Panc1 (cell line): ENCODE measurements at regions not wholly inside any gene's neighbourhood (a gene's known extent, or its start where the extent isn't known, plus 50 kb on each side); places are given as distances from the start of the nearest gene placed in this dataset.

Experiments
- ATAC-seq: fragments of 200-7000 bp; cut with Tn5 transposase; 2 replicates; pipeline ENCODE4 v1.9.1; 2020; ENCODE audit warnings: mild to moderate bottlenecking, moderate library complexity
- BruUV-seq: library from RNA; stranded (reverse); fragments of 400-500 nt; replicated peaks from 2 replicates; lab custom pipeline; 2021; lab: Mats Ljungman, UMichigan
- CTCF ChIA-PET: fragments of 300-600 bp; sonication (Branson Sonifier 250); formaldehyde crosslinking; loops from one replicate; lab custom pipeline; 2022; ENCODE audit warnings: antibody characterized with exemption; lab: Charles Lee
- POLR2A ChIA-PET: fragments of 300-600 bp; sonication (Branson Sonifier 250); formaldehyde crosslinking; loops from one replicate; lab custom pipeline; 2022; ENCODE audit warnings: antibody characterized with exemption; lab: Charles Lee
- DNase-seq: peaks from one replicate; pipeline ENCODE4 v3.0.0-alpha.2; 2010; ENCODE audit warnings: low read depth, low spot score
- H3K27ac ChIP-seq: 2 replicates; pipeline ENCODE4 v1.5.1; 2011; ENCODE audit warnings: mild to moderate bottlenecking, low read length, inconsistent platforms
- H3K27me3 ChIP-seq: fragments of 200-500 bp; sonication (Bioruptor generic); 2 replicates; pipeline ENCODE4 v1.6.0; 2014; ENCODE audit warnings: low read length, inconsistent platforms; ENCODE audit not compliant: control insufficient read depth, insufficient read depth
- H3K36me3 ChIP-seq: fragments of 200-500 bp; sonication (Bioruptor generic); 2 replicates; pipeline ENCODE4 v1.5.1; 2014; ENCODE audit warnings: inconsistent platforms, mild to moderate bottlenecking, low read length, moderate library complexity; ENCODE audit not compliant: control insufficient read depth, insufficient read depth
- H3K4me1 ChIP-seq: 2 replicates; pipeline ENCODE4 v1.5.1; 2011; ENCODE audit warnings: inconsistent platforms, mild to moderate bottlenecking, low read length, moderate library complexity; ENCODE audit not compliant: control insufficient read depth, insufficient read depth
- H3K4me3 ChIP-seq, 2 experiments: 2 replicates each; pipeline ENCODE4 v1.5.1; 2011 to 2012; ENCODE audit warnings: low read depth in 2 of 2, low read length in 2 of 2, mild to moderate bottlenecking in 2 of 2, inconsistent platforms in 1 of 2, moderate library complexity in 1 of 2
- H3K9me3 ChIP-seq: fragments of 200-500 bp; sonication (Bioruptor generic); 2 replicates; pipeline ENCODE4 v1.5.1; 2014; ENCODE audit warnings: low read depth, mild to moderate bottlenecking, inconsistent platforms, low read length, moderate library complexity; ENCODE audit not compliant: control insufficient read depth, insufficient read depth
- POLR2AphosphoS5 ChIP-seq: IDR thresholded peaks from 2 replicates; pipeline ENCODE4 v1.6.1; 2012; ENCODE audit warnings: mild to moderate bottlenecking, low read depth, low read length, moderate library complexity
- SIN3A ChIP-seq: IDR thresholded peaks from 2 replicates; pipeline ENCODE4 v1.6.1; 2012; ENCODE audit warnings: low read depth, mild to moderate bottlenecking, low read length, moderate library complexity, borderline replicate concordance; ENCODE audit not compliant: insufficient read depth
- TCF7L2 ChIP-seq: IDR thresholded peaks from 2 replicates; pipeline ENCODE4 v1.6.1; 2011; ENCODE audit warnings: mild to moderate bottlenecking, low read depth, low read length, inconsistent platforms
- in situ Hi-C: cut with HindIII; loops from 2 replicates; pipeline ENCODE4 v1.10.0; 2016; ENCODE audit warnings: low sequenced_read_pairs, low pct_unique_long_range_greater_than_20kb
- intact Hi-C: fragments of 100-400 bp; cut with micrococcal nuclease; formaldehyde crosslinking; loops from one replicate; pipeline ENCODE4 v1.10.0; 2022; ENCODE audit not compliant: unreplicated experiment
- TF ChIP-seq, protein P1 (sequence below): fragments of 450-650 bp; IDR thresholded peaks from 2 replicates; pipeline ENCODE4 v1.5.1; 2017; ENCODE audit warnings: mild to moderate bottlenecking
- TF ChIP-seq, protein P2 (sequence below), 2 experiments: IDR thresholded peaks; 2 replicates each; pipeline ENCODE4 v1.6.1; 2011 to 2012; ENCODE audit warnings: low read depth in 2 of 2, control low read depth in 1 of 2, low read length in 1 of 2, mild to moderate bottlenecking in 1 of 2, moderate library complexity in 1 of 2; ENCODE audit not compliant: insufficient read depth in 1 of 2

DNA sequence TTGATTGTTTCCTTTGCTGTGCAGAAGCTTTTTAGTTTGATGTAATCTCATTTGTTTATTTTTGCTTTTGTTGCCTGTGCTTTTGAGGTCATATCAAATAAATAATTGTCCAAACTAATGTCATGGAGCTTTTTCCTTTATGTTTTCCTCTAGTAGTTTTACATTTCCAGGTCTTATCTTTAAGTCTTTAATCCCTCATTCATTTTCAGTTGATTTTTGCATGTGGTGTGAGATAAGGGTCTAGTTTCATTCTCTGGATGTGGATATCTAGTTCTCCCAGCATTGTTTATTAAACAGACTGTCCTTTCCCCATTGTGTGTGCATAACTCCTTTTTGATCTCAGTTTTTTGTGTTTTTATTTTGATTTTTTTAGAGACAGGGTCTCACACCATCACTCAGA is 179.1 kb upstream of the STK26 start:
- ATAC-seq = no peak
- TF ChIP-seq POLR2AphosphoS5 (no peak), SIN3A (no peak), TCF7L2 (no peak)
- TF ChIP-seq, protein P1, sequence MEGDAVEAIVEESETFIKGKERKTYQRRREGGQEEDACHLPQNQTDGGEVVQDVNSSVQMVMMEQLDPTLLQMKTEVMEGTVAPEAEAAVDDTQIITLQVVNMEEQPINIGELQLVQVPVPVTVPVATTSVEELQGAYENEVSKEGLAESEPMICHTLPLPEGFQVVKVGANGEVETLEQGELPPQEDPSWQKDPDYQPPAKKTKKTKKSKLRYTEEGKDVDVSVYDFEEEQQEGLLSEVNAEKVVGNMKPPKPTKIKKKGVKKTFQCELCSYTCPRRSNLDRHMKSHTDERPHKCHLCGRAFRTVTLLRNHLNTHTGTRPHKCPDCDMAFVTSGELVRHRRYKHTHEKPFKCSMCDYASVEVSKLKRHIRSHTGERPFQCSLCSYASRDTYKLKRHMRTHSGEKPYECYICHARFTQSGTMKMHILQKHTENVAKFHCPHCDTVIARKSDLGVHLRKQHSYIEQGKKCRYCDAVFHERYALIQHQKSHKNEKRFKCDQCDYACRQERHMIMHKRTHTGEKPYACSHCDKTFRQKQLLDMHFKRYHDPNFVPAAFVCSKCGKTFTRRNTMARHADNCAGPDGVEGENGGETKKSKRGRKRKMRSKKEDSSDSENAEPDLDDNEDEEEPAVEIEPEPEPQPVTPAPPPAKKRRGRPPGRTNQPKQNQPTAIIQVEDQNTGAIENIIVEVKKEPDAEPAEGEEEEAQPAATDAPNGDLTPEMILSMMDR = no peak
- intact Hi-C loops = loop anchor here (5.0 kb wide), 2 partner anchors 373 to 773 kb away; partner anchors contain the start of gene RAP2C
- ChIA-PET POLR2A (no interaction called here), CTCF (interaction anchor here (0.7 kb wide), 1 partner anchor 34 kb away, joined by 3 read pairs; no protein-coding TSS in a partner anchor)
- Histone ChIP-seq H3K27me3 (no peaks in the 10 kb centered on the region), H3K27ac (no peak overlapping the region), H3K4me3 (no peak overlapping the region), H3K9me3 (no peaks in the 10 kb centered on the region), H3K36me3 (no peaks in the 10 kb centered on the region), H3K4me1 (no peaks in the 10 kb centered on the region)
- BruUV-seq = no TSS peak
- DNase-seq = no peak
- in situ Hi-C loops = no loop called here

DNA sequence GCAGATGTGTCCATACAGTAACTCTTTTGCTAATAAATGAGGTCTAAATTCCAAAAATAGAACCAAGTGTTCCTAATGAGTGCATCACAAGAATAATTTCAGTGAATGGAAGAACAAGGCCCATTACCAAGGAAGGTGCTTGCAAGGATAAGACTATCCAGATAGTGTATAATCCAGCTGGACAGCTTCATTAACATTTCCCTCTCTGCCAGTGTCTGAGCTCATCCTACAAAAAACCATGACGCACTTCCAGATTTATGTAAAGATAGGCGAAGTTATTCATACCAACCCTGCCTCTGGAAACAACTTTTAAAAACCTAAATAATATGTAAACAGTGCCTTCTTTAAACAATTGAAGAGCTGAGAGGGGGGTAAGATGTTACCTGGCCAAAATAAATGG is 177.9 kb upstream of the STK26 start:
- no TSS peak for BruUV-seq
- H3K27me3 ChIP-seq = no peaks in the 10 kb centered on the region; the same call in 1 of the 2 replicates
- no peaks in the 10 kb centered on the region for H3K9me3 ChIP-seq
- ATAC-seq (no peak), DNase-seq (no peak)
- intact Hi-C loops (no loop called here), in situ Hi-C loops (no loop called here)
- no peaks in the 10 kb centered on the region for H3K36me3 ChIP-seq
- CTCF ChIA-PET = no interaction called here
- TF ChIP-seq SIN3A = no peak
- TF ChIP-seq, protein P2, sequence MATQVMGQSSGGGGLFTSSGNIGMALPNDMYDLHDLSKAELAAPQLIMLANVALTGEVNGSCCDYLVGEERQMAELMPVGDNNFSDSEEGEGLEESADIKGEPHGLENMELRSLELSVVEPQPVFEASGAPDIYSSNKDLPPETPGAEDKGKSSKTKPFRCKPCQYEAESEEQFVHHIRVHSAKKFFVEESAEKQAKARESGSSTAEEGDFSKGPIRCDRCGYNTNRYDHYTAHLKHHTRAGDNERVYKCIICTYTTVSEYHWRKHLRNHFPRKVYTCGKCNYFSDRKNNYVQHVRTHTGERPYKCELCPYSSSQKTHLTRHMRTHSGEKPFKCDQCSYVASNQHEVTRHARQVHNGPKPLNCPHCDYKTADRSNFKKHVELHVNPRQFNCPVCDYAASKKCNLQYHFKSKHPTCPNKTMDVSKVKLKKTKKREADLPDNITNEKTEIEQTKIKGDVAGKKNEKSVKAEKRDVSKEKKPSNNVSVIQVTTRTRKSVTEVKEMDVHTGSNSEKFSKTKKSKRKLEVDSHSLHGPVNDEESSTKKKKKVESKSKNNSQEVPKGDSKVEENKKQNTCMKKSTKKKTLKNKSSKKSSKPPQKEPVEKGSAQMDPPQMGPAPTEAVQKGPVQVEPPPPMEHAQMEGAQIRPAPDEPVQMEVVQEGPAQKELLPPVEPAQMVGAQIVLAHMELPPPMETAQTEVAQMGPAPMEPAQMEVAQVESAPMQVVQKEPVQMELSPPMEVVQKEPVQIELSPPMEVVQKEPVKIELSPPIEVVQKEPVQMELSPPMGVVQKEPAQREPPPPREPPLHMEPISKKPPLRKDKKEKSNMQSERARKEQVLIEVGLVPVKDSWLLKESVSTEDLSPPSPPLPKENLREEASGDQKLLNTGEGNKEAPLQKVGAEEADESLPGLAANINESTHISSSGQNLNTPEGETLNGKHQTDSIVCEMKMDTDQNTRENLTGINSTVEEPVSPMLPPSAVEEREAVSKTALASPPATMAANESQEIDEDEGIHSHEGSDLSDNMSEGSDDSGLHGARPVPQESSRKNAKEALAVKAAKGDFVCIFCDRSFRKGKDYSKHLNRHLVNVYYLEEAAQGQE (IDR thresholded peaks at IDR 0.05; ENCODE audit: insufficient read depth in 1 of 2, low read depth in 2 of 2, low read length in 1 of 2) = no peak
- no peak for TF ChIP-seq POLR2AphosphoS5
- TF ChIP-seq, protein P1 = no peak
- no peak for TF ChIP-seq TCF7L2
- H3K4me1 ChIP-seq = no peaks in the 10 kb centered on the region
- POLR2A ChIA-PET = no interaction called here
- no peak overlapping the region for H3K4me3 ChIP-seq
- H3K27ac ChIP-seq = no peak overlapping the region
